BE2C (cell line): ENCODE measurements at regions not wholly inside any gene's neighbourhood (a gene's known extent, or its start where the extent isn't known, plus 50 kb on each side); places are given as distances from the start of the nearest gene placed in this dataset.

Source experiments
- DNase-seq: peaks from one replicate; pipeline ENCODE4 v3.0.0-alpha.2; 2020
- H3K27me3 ChIP-seq: fragments of 250-450 bp; sonication (Bioruptor Pico); 2 replicates; pipeline ENCODE4 v1.5.1; 2020; ENCODE audit warnings: mild to moderate bottlenecking
- H3K36me3 ChIP-seq: fragments of 250-450 bp; sonication (Bioruptor Pico); 2 replicates; pipeline ENCODE4 v1.5.1; 2020; ENCODE audit warnings: mild to moderate bottlenecking
- H3K4me1 ChIP-seq: fragments of 250-450 bp; sonication (Bioruptor Pico); 2 replicates; pipeline ENCODE4 v1.5.1; 2020
- H3K4me3 ChIP-seq: 2 replicates; pipeline ENCODE4 v1.5.1; 2011; ENCODE audit warnings: low read depth, low read length
- H3K9me3 ChIP-seq: fragments of 250-450 bp; sonication (Bioruptor Pico); 2 replicates; pipeline ENCODE4 v1.5.1; 2020
- TF ChIP-seq, protein P1 (sequence below): IDR thresholded peaks from 2 replicates; pipeline ENCODE4 v1.5.1; 2012; ENCODE audit warnings: mild to moderate bottlenecking, low read depth, low read length

DNA sequence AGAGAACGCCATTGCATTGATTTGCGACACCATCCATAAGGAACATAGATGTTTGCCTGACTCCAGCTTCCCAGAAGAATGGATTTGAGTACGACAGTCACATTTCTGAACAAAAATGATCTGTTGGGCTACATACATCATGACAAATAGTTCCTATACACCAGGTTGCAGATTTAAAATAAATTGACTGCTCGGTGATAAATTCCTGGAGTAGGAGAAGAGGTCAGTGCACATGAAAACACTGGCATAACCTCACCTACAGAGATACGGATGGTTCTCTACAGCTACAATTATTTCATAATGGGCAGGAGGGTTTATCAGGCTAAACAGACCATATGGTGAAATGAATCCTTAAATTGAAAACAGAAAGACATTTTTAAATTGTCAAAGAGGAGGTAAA, 316.5 kb upstream of the ADARB2 start:
- DNase-seq = no peak
- no peaks in the 10 kb centered on the region for H3K36me3 ChIP-seq
- TF ChIP-seq, protein P1, sequence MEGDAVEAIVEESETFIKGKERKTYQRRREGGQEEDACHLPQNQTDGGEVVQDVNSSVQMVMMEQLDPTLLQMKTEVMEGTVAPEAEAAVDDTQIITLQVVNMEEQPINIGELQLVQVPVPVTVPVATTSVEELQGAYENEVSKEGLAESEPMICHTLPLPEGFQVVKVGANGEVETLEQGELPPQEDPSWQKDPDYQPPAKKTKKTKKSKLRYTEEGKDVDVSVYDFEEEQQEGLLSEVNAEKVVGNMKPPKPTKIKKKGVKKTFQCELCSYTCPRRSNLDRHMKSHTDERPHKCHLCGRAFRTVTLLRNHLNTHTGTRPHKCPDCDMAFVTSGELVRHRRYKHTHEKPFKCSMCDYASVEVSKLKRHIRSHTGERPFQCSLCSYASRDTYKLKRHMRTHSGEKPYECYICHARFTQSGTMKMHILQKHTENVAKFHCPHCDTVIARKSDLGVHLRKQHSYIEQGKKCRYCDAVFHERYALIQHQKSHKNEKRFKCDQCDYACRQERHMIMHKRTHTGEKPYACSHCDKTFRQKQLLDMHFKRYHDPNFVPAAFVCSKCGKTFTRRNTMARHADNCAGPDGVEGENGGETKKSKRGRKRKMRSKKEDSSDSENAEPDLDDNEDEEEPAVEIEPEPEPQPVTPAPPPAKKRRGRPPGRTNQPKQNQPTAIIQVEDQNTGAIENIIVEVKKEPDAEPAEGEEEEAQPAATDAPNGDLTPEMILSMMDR = no peak
- no peak overlapping the region for H3K4me3 ChIP-seq
- H3K27me3 ChIP-seq = no peaks in the 10 kb centered on the region
- H3K4me1 ChIP-seq = no peaks in the 10 kb centered on the region
- H3K9me3 ChIP-seq = no peaks in the 10 kb centered on the region

DNA sequence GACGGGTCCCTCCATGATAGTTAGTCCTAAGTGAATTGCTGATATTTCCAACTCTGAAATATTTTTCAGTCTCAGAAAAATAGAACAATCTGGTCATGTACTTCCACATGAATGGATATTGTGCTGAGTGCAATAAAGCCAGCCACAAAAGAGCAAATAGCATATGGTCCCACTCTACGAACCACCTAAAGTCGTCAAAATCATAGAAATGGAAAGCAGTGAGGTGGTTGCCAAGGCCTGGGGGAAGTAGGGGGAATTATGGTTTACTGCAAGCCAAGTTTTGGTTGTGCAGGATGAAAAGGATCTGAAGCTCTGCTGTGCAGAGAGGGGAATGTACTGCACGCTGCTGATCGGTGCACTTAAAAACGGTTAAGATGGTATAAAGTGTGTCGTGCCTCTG, 313.8 kb upstream of the ADARB2 start:
- TF ChIP-seq, protein P1 = no peak
- H3K36me3 ChIP-seq = no peaks in the 10 kb centered on the region
- H3K4me3 ChIP-seq = no peak overlapping the region
- no peak for DNase-seq
- no peaks in the 10 kb centered on the region for H3K9me3 ChIP-seq
- H3K4me1 ChIP-seq = no peaks in the 10 kb centered on the region
- no peaks in the 10 kb centered on the region for H3K27me3 ChIP-seq

DNA sequence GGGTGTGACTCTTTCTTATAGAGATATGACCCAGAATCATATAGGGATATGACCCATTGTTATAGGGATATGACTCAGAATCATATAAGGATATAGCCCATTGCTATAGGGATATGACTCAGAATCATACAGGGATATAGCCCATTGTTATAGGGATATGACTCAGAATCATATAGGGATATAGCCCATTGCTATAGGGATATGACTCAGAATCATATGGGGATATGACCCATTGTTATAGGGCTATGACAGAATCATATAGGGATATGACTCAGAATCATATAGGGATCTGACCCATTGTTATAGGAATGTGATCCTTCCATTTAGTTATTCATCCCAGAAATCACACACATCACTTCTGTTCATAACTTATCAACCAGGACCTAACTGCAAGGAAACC, 312.2 kb upstream of the ADARB2 start:
- no peaks in the 10 kb centered on the region for H3K36me3 ChIP-seq
- H3K4me3 ChIP-seq = no peak overlapping the region
- TF ChIP-seq, protein P1 = no peak
- no peak for DNase-seq
- H3K27me3 ChIP-seq = no peaks in the 10 kb centered on the region
- no peaks in the 10 kb centered on the region for H3K9me3 ChIP-seq
- H3K4me1 ChIP-seq = no peaks in the 10 kb centered on the region

DNA sequence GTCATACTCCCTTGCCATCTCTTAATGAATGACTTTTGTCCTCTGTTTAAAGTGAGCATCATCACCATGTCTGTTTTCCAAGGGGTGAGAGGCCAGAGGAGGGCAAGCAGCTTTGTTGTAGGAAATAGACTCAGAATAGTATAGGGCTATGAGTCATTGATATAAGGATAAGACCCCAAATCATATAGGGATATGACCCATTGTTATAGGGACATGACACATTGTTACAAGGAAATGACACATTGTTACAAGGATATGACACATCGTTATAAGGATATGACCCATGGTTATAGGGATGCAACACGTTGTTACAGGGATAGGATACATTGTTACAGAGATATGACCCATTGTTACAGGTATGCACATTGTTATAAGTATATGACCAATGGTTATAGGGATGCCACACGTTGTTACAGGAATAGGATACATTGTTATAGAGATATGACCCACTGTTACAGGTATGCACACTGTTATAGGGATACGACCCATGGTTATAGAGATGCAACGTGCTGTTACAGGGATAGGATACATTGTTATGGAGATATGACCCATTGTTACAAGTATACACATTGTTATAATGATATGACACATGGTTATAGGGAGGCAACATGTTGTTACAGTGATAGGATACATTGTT, 311.1 kb upstream of the ADARB2 start:
- no peak for DNase-seq
- Histone ChIP-seq H3K36me3 (no peaks in the 10 kb centered on the region), H3K9me3 (no peaks in the 10 kb centered on the region), H3K4me3 (no peak overlapping the region), H3K27me3 (no peaks in the 10 kb centered on the region), H3K4me1 (no peaks in the 10 kb centered on the region)
- TF ChIP-seq, protein P1 = no peak

DNA sequence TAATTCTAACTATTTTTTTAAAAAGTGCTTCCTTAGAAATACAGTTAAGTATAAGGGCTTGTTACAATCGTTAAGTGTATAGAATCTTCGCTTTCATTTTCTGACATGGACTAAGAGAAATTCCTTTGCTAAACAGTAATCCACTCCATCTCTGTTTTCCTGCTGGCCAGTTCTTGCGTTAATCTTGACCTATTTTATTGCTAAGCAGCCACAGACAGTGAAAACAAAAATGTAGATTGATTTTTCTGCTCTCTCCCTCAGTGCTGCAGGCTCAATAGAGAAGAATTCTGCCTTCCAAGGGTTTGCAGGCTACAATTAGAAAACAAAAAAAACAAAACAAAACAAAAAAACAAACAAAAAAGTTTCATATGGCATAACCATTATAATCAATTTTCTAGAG, 310.4 kb upstream of the ADARB2 start:
- H3K9me3 ChIP-seq = no peaks in the 10 kb centered on the region
- TF ChIP-seq, protein P1 = no peak
- H3K4me1 ChIP-seq = no peaks in the 10 kb centered on the region
- no peaks in the 10 kb centered on the region for H3K36me3 ChIP-seq
- no peak overlapping the region for H3K4me3 ChIP-seq
- H3K27me3 ChIP-seq = no peaks in the 10 kb centered on the region
- DNase-seq = no peak

DNA sequence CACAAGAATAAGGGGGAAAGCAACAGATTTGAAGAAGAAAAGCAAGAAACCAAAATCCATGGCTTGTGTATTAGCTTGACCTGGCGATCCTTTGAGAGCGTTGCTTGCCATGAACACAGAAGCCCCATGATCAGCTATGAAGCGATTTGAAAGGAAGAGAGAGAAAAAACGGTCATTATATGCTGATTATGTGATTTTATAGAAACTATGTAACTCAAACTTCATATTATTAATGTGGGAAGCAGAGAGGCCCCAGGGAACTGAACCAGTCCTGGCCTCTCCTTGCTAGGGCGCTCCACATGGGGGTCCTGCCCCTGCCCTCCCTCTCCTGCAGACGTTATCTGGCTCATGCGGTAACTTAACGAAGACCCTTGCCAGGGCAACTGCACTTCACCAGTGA, 306.1 kb upstream of the ADARB2 start:
- Histone ChIP-seq H3K27me3 (no peaks in the 10 kb centered on the region), H3K4me1 (no peaks in the 10 kb centered on the region), H3K36me3 (no peaks in the 10 kb centered on the region), H3K4me3 (no peak overlapping the region), H3K9me3 (no peaks in the 10 kb centered on the region)
- DNase-seq = no peak
- TF ChIP-seq, protein P1 = no peak
